ENCODE measurements at regions not wholly inside any gene's neighbourhood (a gene's known extent, or its start where the extent isn't known, plus 50 kb on each side); places are given as distances from the start of the nearest gene placed in this dataset.

- no peak for TF ChIP-seq CTCF (IDR thresholded peaks at IDR 0.05)
- TF ChIP-seq ZFX (IDR thresholded peaks at IDR 0.05; ENCODE audit: borderline replicate concordance) = no peak
Measured at GRCh38 chr5:166063261-166063660, 2228.2 kb upstream of the WWC1 start.
